ENCODE measurements at regions not wholly inside any gene's neighbourhood (a gene's known extent, or its start where the extent isn't known, plus 50 kb on each side); places are given as distances from the start of the nearest gene placed in this dataset.

DNA sequence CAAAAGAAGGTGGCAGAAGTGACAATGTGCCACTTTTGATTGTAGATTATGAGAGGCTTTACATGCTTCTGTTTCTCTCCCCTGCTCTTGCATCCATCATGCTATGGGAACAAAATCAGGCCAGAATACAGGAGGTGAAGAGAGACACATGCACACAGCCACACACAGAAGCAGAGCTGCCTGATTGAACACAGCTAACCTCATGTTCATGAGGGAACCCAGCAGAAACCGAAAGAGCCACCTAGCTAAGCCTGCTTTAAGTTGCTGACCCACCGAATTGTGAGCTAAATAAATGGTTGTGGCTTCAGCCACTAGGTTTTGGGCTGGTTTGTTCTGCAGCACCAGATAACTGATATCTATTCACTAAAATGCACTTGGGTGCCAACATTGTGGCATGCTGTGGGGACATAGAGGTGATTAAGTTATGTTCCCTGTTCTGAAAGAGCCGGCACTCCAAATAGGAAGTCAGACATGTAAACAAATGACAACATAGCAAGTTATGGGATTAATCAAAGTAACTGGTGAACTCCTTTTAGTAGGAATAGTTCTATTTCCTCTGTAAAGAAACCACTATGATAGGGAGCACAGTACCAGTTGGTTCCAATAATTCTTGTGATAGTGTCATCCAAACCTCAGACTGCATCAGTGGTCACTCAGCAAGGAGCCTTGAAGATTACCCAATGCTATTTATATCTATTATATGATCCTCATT lies 93.6 kb upstream of the TNC start:
- TF ChIP-seq CTCF (IDR thresholded peaks at IDR 0.05) (no peak), POLR2AphosphoS5 (IDR thresholded peaks at IDR 0.05) (no peak), POLR2A (IDR thresholded peaks at IDR 0.05) (no peak)

Data from prostate gland (tissue), 2 donors.